NCI-H187 (cell line): ENCODE measurements at regions not wholly inside any gene's neighbourhood (a gene's known extent, or its start where the extent isn't known, plus 50 kb on each side); places are given as distances from the start of the nearest gene placed in this dataset.

ENCODE experiments used
- DNase-seq, 2 experiments: peaks; one replicate each; lab custom pipeline; 2025; lab: John Stamatoyannopoulos, UW

- no peak for DNase-seq
These were observed 205.0 kb downstream of the TENT4A start for GRCh38 chr5:6918255-6918654.

GRCh38 chr5:6920628-6921256 lies 207.5 kb downstream of the TENT4A start:
- no peak for DNase-seq

DNA sequence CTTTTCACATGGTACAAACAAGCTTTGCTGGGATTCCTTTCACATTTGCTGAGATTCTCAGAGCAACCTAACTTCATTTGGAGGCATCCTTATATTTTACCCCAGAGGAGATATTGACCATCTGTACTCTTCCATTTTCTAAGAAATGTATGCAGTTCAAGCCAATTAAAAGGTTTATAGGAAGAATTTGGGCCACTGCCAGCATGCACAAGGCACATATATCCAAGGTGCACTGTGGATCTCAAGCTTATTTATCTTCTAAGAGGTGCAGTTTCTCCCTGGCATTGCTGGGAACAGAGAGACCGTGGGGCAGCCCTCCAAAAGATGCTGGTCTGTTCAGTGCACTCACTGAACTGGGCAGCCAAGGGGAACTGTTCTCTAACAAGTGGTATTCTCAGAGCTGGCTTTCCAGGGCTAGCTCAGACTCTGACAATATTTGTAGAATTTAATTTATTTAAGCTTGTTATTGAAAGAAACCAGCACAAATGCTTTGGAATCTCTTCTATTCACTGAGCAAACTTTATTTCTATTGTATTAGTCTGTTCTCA lies 213.3 kb downstream of the TENT4A start:
- no peak for DNase-seq

DNA sequence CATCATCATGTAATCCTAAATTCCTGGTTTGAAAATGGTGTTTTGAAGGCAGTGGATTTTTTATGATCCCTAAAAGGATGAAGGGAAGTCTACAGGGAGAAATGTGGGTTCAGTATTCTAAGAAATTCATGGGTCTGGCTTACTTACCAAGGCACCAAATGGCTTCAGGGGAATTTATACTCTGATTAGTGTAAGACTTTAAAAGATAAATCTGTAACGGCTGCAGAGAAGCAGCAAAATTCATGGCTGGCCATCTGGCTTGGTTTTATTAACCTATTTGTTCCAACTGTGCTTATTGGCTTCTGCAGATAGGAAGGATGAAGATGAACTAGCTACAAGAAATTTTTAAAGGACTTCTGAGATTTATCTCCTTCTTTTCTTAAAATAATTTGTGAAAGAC lies 222.8 kb downstream of the TENT4A start:
- no peak for DNase-seq

DNA sequence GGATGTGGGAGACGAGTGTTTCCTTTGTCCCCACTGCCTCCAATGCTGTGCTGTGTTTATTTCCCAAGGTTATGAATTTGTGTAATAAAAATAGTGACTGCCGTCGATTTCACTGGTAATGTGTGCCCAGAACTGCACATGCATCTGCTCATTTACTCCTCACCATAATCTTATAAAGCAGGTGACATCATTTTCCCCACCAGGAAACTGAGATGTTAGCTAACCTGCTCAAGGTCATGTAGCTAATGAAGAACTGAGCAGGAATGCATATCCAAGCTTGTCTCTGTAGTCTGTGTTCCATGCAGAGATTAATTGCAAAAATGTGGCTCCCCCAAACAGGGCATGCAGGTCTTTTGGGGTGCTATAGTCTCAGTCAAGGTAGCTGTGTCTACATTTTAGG lies 224.4 kb downstream of the TENT4A start:
- DNase-seq, result no peak

GRCh38 chr5:6941631-6942030 lies 228.4 kb downstream of the TENT4A start:
- DNase-seq, result no peak

DNA sequence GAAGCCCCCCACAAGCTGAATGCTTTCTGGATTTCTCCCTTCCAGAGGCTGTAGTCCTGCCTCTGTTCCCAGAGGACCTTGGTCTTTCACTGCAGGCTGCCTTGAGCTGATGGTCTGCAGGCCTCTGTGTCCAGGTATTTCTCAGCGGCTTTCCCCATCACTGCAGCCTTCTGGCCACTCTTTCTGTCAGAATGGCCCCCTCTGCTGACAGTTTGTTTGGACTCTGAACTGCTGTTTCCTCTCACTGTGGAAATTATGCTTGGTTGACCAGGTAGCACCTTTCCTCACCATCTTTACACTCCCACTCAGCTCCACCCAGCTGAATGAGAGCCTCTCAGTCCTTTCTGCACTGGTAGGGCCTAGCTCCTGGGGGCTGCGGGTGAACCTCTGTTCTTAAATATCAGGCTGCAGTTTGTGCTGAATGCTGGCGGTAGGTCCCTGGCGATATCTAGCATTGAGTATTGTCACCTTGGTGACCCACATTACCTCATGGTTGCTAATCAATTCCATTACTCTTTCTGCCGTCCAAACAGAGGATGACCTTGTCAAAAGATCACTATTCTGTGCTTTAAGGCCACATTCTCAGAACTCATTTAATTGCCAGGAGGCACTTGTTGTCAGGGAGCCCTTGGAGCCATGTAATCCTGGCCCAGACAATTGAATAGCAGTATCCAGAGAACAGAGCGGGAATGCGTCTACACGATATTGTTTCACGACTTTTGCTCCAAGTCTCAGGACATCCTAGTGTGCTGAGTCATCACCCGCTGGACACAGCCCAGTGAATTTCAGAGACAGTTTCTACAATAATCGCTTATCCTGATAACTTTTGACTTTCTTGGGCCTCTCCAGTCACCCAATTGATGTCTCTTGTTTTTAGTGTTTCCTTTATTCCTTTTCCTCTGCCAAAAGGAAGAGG lies 230.2 kb downstream of the TENT4A start:
- DNase-seq, result no peak

GRCh38 chr5:6948562-6948961 lies 235.3 kb downstream of the TENT4A start:
- DNase-seq, result no peak

DNA sequence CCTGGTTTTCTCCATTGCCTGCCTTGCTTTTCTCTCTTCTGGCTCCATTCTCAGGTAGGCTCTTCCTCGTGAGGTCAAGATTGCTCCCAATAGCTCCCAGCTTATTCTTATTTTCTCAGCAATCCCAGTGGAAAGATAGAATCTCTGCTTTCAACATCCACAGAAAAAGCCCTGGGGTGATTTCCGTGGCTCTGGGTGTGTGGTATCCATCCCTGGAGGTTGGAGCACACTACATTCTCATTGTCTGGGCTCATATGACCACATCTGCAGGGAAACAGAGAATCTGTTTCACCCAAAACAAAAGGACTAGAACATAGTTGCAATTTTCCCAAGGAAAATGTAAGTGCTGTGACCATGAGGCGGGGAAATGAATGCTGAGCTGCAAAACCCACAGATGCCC lies 236.0 kb downstream of the TENT4A start:
- no peak for DNase-seq

DNA sequence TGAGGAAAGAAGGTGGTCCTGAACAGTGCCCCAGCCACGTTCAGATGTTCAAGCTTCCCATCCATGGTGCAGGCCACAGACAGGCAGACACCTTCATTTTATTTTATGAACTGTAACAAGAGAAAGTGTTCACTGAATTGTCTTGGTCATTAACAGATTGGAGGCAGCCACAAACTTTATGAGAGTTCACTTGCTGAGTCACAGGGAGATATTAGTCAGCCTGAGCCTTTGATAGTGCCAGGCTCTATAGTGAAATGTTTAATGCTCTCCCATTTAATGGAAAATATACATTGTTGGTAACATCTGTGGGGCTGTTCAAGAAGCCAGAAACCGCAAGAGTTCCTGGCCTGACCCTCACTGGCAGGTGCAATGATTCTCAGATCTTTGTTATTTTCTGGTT lies 237.0 kb downstream of the TENT4A start:
- DNase-seq, result no peak

- DNase-seq, result no peak
These were observed 237.6 kb downstream of the TENT4A start for GRCh38 chr5:6950860-6951259.

DNA sequence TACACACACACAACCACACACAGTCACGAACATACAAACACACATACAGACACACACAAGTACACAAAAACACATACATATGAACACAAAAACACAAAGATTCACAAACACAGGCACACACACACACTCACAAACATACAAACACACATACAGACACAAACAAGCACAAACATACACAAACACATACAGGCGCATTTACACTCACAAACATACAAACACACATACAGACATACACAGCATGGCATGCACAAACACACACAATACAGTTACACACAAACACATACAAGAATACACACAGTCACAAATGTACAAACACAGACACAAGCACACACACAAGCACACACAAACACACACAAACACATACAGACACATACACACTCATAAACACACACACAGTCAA lies 247.9 kb downstream of the TENT4A start:
- DNase-seq, result no peak

- DNase-seq, result no peak
These were observed 248.8 kb downstream of the TENT4A start for GRCh38 chr5:6961837-6962635.

DNA sequence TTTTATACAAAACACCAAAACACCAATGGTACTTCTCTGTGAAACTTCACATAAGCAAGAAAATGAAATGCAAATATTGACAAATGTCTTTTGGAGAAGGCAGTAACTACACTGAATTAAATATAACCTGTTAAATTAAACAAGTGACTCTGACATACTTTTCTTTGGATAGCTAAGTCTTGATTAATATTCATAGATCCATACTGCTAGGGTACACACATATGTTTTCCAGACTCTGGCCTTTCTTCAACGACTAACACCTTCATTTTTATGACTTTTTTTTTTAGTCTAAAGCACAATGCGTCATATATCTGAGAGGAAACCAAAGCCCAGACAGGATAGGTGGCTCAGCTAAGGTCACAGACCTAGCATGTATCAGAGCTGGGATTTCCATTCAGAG lies 263.7 kb downstream of the TENT4A start:
- no peak for DNase-seq

DNA sequence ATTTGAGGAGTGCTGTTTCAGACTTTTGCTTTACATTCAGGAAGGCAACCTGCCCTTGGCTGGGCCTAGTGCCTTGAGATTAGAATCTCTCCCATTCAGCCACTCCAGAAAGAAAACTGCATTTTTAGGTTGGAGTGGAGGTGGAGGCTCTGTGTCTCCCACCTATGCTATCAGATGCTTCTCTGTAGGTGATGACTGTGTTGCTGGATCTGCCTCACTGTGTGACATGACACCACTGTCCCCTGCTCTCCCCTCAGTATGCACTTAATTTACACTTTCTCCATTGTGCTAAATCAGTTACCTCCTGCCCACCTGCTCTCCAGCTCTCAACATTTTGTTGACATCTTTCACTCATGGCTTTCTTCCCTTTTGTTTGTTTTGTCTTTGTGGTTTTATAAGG lies 265.8 kb downstream of the TENT4A start:
- DNase-seq, result no peak

DNA sequence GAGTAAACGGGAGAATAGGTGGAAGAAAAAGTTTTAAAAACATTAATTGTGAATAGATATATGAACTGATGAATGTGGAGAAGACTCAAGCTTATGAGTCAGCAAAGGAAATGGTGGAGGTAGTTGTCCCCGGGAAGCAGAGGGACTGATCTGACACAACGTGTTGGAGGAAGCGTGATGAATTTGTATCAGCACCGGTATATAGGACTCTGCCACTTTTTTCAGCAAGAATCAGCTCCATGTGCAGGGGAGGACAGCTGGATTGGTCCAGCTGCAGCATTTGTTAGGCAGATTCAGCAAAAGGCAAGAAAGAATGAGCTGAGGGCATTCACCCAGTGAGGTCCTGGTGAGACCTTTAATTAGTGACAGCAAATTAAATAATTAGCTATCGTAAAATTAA lies 276.0 kb downstream of the TENT4A start:
- DNase-seq, result no peak

DNA sequence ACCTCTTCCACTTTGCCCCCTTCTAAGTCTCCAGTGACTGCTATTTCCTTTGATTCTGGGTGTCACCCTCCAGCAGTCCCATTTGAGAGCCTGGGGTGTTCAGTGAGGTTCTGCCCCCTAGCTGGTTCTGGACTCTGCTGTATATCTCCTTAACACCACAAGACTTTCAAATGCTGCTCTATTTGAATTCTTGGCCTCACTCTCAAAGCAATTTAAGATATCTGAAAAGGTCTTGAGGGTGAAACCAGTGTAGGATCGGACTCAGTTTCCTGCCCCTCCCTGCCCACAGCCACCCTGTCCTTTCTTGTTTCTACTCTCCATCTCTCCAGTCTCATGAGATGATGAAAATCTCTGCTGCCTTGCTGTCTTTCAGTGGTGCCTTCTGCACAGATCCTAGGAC lies 280.9 kb downstream of the TENT4A start:
- no peak for DNase-seq

- DNase-seq, result no peak
These were observed 281.9 kb downstream of the TENT4A start for GRCh38 chr5:6995115-6995514.

GRCh38 chr5:7000310-7000709 lies 287.1 kb downstream of the TENT4A start:
- no peak for DNase-seq

- DNase-seq, result no peak
These were observed 297.4 kb downstream of the TENT4A start for GRCh38 chr5:7010591-7010990.

DNA sequence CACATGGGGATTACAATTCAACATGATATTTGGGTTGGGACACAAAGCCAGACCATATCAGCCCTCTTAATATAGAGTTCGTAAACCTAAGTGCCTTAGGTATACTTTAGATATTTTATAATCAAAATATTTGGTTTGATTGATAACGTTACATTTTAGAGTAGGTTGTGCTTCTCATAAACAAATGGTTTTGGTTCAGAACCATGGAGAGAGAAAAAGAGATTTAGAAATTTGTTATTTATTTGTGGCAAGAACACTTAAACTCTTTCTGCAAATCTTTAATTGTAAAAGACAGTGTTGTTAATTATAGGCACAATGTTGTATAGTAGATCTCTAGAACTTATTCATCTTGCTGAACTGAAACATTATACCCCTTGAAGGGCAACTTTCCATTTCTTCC lies 298.8 kb downstream of the TENT4A start:
- no peak for DNase-seq

GRCh38 chr5:7014611-7015010 lies 301.4 kb downstream of the TENT4A start:
- no peak for DNase-seq
